Ascending aorta (tissue), 2 donors: ENCODE measurements at regions not wholly inside any gene's neighbourhood (a gene's known extent, or its start where the extent isn't known, plus 50 kb on each side); places are given as distances from the start of the nearest gene placed in this dataset.

Experiments used
- DNase-seq, 2 donors: peaks; one replicate each; pipeline ENCODE4 v3.0.0-alpha.2; 2019; ENCODE audit warnings: low spot score in 2 of 2
- H3K27ac ChIP-seq, 2 donors: fragments of 200-600 bp; sonication (generic); one replicate each; pipeline ENCODE4 v1.5.1; 2016 to 2017; ENCODE audit warnings: mild to moderate bottlenecking in 1 of 2
- H3K27me3 ChIP-seq: fragments of 200-600 bp; sonication (generic); one replicate; pipeline ENCODE4 v1.5.1; 2017
- H3K36me3 ChIP-seq, 2 donors: fragments of 200-600 bp; sonication (generic); one replicate each; pipeline ENCODE4 v1.5.1; 2016
- H3K4me1 ChIP-seq, 2 donors: fragments of 200-600 bp; sonication (generic); one replicate each; pipeline ENCODE4 v1.5.1; 2016 to 2017; ENCODE audit warnings: mild to moderate bottlenecking in 1 of 2
- H3K4me3 ChIP-seq, 2 donors: fragments of 200-600 bp; sonication (generic); one replicate each; pipeline ENCODE4 v1.5.1; 2016 to 2017; ENCODE audit warnings: mild to moderate bottlenecking in 1 of 2
- H3K9me3 ChIP-seq, 2 donors: fragments of 200-600 bp; sonication (generic); one replicate each; pipeline ENCODE4 v1.5.1; 2016
- intact Hi-C: fragments of 100-400 bp; cut with DNase I; formaldehyde crosslinking; loops from one replicate; pipeline ENCODE4 v1.15.1; 2023
- TF ChIP-seq, protein P1 (sequence below), 3 experiments: fragments of 200-600 bp in 2 of 3; fragments of 450-650 bp in 1 of 3; sonication (generic) in 2 of 3; IDR thresholded peaks; one replicate each; pipeline ENCODE4 v1.5.1; 2016 to 2019; ENCODE audit warnings: antibody characterized with exemption in 3 of 3, mild to moderate bottlenecking in 1 of 3, moderate library complexity in 1 of 3

DNA sequence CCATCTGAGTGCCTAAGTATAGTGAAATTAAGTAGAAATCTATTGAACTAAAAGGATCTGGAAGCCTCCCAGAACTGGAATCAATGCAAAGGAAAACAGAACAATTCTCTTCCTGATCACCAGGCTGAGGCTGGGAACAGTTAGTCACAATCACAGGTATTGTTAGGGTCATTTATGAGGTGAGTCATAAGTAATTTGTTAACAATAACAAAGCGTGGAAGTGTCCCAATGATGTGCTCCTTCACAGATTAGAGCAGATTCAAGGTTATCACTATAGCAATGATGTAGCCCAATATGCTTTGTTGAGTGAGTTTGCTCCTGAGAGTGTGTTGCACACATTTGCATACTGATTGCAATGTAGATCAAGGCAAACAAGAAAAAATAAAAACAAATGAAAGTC lies 228.1 kb downstream of the ZNF674 start:
- no peak overlapping the region for H3K4me3 ChIP-seq
- H3K27ac ChIP-seq: no peak overlapping the region
- TF ChIP-seq, protein P1, sequence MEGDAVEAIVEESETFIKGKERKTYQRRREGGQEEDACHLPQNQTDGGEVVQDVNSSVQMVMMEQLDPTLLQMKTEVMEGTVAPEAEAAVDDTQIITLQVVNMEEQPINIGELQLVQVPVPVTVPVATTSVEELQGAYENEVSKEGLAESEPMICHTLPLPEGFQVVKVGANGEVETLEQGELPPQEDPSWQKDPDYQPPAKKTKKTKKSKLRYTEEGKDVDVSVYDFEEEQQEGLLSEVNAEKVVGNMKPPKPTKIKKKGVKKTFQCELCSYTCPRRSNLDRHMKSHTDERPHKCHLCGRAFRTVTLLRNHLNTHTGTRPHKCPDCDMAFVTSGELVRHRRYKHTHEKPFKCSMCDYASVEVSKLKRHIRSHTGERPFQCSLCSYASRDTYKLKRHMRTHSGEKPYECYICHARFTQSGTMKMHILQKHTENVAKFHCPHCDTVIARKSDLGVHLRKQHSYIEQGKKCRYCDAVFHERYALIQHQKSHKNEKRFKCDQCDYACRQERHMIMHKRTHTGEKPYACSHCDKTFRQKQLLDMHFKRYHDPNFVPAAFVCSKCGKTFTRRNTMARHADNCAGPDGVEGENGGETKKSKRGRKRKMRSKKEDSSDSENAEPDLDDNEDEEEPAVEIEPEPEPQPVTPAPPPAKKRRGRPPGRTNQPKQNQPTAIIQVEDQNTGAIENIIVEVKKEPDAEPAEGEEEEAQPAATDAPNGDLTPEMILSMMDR (IDR thresholded peaks at IDR 0.05): no peak
- no peaks in the 10 kb centered on the region for H3K27me3 ChIP-seq
- H3K4me1 ChIP-seq: no peaks in the 10 kb centered on the region
- no peaks in the 10 kb centered on the region for H3K9me3 ChIP-seq
- intact Hi-C loops: no loop called here
- DNase-seq: no peak
- no peaks in the 10 kb centered on the region for H3K36me3 ChIP-seq

DNA sequence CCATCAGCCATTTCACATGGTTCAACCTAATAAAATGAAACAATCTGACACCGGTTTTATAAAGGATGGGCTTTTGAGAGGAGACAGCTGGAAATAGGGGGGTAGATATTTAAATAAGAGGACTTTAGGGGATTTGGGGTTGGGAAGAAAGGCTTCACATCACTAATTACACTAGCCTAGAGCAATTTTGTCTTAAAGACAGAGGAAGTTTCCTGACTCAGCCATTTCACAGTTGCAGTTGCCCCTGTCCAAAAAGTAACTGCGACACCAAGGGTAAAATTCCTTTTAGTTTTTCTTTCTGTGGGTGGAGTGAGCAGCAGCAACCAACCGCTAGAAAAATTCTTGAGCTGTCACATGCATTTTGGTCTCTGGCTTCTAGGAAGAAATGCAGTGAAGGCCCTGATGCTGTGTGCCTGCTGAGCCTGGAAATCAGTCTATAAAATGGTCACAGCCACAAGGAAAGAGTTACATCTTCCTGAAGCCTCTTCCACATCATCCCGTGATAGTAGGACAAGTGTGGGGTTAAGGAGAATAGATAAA lies 233.6 kb downstream of the ZNF674 start:
- Histone ChIP-seq H3K4me1 (no peaks in the 10 kb centered on the region), H3K36me3 (no peaks in the 10 kb centered on the region), H3K4me3 (no peak overlapping the region), H3K27ac (no peak overlapping the region), H3K9me3 (no peaks in the 10 kb centered on the region), H3K27me3 (no peaks in the 10 kb centered on the region)
- TF ChIP-seq, protein P1 (IDR thresholded peaks at IDR 0.05): no peak
- DNase-seq: no peak
- intact Hi-C loops: no loop called here

DNA sequence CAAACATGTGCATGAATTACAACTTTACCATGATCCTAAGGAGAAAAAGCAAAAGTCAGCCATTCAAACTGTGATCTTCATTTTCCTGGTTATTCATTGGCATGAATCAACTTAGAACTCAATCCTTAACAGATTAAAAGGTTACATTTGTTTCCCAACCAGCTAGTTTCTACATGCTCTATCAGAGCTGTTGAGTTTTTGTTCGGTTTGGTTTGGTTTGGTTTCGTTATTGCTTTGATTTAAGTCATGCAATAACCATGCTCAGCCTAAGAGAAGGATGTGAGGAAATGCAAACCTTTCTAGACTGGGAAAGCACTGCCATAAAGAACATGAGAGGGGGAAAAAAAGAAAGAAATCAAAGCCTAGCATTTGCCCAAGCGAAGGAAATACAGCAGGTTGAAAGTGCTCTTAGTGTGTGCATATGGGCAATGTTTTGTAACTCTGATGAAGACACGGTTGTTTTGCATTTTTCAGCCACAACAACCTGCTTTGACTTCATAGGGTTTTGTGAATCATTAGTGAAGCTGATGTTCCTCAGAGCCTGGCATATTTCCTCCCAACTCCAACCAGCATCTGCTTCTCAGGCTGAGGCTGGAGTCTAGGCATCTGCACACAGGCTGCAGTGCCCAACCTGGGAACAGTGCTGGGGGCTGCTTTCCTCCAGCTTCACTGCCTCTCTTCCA lies 234.3 kb downstream of the ZNF674 start:
- intact Hi-C loops: no loop called here
- Histone ChIP-seq H3K4me1 (no peaks in the 10 kb centered on the region), H3K36me3 (no peaks in the 10 kb centered on the region), H3K27me3 (no peaks in the 10 kb centered on the region), H3K27ac (no peak overlapping the region), H3K4me3 (no peak overlapping the region), H3K9me3 (no peaks in the 10 kb centered on the region)
- TF ChIP-seq, protein P1 (IDR thresholded peaks at IDR 0.05): no peak
- DNase-seq: no peak

DNA sequence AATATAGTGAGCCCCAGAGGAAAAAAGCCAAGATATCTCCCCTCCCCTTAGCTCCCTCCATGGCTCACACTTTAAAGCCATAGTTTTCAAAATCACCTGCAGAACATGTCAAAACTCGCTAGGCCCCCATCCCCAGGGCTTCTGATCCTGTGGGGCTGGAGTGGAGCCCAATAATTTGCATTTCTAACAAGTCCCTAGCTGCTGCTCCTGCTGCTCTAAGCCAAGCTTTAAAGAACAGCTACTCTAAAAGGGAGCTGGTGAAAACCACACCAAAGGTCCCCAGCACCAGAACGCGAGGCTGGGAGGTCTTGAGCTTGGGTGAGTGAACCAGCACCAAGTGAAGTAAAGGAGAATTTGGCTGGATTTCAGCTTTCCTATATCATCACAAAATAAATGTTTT lies 237.1 kb downstream of the ZNF674 start:
- Histone ChIP-seq H3K4me1 (no peaks in the 10 kb centered on the region), H3K4me3 (no peak overlapping the region), H3K36me3 (no peaks in the 10 kb centered on the region), H3K27ac (no peak overlapping the region), H3K9me3 (no peaks in the 10 kb centered on the region), H3K27me3 (no peaks in the 10 kb centered on the region)
- intact Hi-C loops: no loop called here
- no peak for DNase-seq
- TF ChIP-seq, protein P1 (IDR thresholded peaks at IDR 0.05): no peak

DNA sequence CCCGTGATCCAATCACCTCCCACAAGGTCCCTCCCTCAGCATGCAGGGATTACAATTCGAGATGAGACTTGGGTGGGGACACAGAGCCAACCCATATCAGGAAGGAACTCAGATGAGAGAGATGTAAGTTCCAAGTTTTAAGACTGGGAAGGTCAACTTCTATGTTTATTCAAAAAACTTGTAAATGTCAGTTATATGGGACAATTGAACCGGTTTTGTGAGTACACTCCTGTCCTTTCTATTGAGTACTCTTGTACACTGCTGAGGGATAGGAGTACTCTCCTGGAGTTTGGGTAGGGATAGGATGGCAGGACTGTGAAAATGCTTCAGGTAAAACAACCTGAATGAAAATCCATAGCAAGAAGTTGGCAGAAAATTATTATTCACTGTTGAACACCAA lies 239.1 kb downstream of the ZNF674 start:
- Histone ChIP-seq H3K4me1 (no peaks in the 10 kb centered on the region), H3K36me3 (no peaks in the 10 kb centered on the region), H3K27ac (no peak overlapping the region), H3K4me3 (no peak overlapping the region), H3K27me3 (no peaks in the 10 kb centered on the region), H3K9me3 (no peaks in the 10 kb centered on the region)
- TF ChIP-seq, protein P1 (IDR thresholded peaks at IDR 0.05): no peak
- no peak for DNase-seq
- intact Hi-C loops: no loop called here
